ENCODE measurements at regions not wholly inside any gene's neighbourhood (a gene's known extent, or its start where the extent isn't known, plus 50 kb on each side); places are given as distances from the start of the nearest gene placed in this dataset.

GRCh38 chr3:124570232-124570631 lies 160.0 kb upstream of the UMPS start:
- TF ChIP-seq, protein P1, sequence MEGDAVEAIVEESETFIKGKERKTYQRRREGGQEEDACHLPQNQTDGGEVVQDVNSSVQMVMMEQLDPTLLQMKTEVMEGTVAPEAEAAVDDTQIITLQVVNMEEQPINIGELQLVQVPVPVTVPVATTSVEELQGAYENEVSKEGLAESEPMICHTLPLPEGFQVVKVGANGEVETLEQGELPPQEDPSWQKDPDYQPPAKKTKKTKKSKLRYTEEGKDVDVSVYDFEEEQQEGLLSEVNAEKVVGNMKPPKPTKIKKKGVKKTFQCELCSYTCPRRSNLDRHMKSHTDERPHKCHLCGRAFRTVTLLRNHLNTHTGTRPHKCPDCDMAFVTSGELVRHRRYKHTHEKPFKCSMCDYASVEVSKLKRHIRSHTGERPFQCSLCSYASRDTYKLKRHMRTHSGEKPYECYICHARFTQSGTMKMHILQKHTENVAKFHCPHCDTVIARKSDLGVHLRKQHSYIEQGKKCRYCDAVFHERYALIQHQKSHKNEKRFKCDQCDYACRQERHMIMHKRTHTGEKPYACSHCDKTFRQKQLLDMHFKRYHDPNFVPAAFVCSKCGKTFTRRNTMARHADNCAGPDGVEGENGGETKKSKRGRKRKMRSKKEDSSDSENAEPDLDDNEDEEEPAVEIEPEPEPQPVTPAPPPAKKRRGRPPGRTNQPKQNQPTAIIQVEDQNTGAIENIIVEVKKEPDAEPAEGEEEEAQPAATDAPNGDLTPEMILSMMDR (IDR thresholded peaks at IDR 0.05; ENCODE audit: insufficient read depth, low read length), result no peak
- TF ChIP-seq, protein P2, sequence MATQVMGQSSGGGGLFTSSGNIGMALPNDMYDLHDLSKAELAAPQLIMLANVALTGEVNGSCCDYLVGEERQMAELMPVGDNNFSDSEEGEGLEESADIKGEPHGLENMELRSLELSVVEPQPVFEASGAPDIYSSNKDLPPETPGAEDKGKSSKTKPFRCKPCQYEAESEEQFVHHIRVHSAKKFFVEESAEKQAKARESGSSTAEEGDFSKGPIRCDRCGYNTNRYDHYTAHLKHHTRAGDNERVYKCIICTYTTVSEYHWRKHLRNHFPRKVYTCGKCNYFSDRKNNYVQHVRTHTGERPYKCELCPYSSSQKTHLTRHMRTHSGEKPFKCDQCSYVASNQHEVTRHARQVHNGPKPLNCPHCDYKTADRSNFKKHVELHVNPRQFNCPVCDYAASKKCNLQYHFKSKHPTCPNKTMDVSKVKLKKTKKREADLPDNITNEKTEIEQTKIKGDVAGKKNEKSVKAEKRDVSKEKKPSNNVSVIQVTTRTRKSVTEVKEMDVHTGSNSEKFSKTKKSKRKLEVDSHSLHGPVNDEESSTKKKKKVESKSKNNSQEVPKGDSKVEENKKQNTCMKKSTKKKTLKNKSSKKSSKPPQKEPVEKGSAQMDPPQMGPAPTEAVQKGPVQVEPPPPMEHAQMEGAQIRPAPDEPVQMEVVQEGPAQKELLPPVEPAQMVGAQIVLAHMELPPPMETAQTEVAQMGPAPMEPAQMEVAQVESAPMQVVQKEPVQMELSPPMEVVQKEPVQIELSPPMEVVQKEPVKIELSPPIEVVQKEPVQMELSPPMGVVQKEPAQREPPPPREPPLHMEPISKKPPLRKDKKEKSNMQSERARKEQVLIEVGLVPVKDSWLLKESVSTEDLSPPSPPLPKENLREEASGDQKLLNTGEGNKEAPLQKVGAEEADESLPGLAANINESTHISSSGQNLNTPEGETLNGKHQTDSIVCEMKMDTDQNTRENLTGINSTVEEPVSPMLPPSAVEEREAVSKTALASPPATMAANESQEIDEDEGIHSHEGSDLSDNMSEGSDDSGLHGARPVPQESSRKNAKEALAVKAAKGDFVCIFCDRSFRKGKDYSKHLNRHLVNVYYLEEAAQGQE (IDR thresholded peaks at IDR 0.05; ENCODE audit: insufficient replicate concordance, low read depth), result no peak
- no peak for TF ChIP-seq POLR2AphosphoS5 (IDR thresholded peaks at IDR 0.05; ENCODE audit: low read depth)
- TF ChIP-seq GABPA (IDR thresholded peaks at IDR 0.05; ENCODE audit: low read depth), result no peak
- 0 out of 2 replicates have a peak, but pooled peaks have one; percentile 2 for TF ChIP-seq SPI1 (IDR thresholded peaks at IDR 0.05; ENCODE audit: borderline replicate concordance, low read depth)
